GM21447 (cell line): ENCODE measurements at regions not wholly inside any gene's neighbourhood (a gene's known extent, or its start where the extent isn't known, plus 50 kb on each side); places are given as distances from the start of the nearest gene placed in this dataset.

Experiments used
- ATAC-seq: cut with Tn5 transposase; IDR thresholded peaks from one replicate; pipeline ENCODE4 v1.9.1; 2021; ENCODE audit not compliant: unreplicated experiment

DNA sequence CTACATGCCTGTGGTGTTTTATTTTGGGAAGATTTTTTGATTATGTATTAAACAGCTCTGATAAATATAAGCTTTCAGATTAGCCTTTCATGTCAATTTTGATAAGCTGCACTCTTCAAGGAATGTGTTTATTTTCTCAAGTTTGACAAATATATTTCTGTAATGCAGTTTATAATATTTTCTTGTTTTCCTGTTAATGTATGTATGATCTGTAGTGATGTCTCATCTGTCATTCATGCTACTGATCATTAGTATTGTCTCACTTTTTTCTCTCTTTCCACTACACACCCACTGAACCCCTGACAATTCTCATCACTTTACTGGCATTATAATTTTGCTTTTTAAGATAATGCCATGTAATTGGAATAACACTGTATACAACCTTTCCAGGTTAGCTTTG, 100.9 kb downstream of the TMEM18 start:
- ATAC-seq: no peak

DNA sequence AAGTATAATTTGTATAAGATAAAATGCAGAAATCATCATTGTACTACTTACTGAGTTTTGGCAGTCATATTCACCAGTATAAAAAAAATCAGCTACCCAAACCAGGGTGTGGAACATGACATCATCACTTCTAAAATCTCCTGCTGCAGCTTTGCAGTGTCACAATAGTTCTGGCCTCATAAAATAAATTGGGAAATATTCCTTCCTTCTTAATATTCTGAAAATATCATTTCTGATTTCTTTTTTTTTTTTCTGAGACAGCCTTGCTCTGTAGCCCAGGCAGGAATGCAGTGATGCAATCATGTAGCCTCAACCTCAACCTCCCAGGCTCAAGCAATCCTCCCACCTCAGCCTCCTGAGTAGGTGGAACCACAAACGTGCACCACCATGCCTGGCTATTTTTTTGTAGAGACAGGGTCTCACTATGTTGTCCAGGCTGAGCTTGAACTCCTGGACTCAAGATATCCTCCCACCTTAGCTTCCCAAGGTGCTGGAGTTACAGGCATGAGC, 101.4 kb downstream of the TMEM18 start:
- no peak for ATAC-seq

DNA sequence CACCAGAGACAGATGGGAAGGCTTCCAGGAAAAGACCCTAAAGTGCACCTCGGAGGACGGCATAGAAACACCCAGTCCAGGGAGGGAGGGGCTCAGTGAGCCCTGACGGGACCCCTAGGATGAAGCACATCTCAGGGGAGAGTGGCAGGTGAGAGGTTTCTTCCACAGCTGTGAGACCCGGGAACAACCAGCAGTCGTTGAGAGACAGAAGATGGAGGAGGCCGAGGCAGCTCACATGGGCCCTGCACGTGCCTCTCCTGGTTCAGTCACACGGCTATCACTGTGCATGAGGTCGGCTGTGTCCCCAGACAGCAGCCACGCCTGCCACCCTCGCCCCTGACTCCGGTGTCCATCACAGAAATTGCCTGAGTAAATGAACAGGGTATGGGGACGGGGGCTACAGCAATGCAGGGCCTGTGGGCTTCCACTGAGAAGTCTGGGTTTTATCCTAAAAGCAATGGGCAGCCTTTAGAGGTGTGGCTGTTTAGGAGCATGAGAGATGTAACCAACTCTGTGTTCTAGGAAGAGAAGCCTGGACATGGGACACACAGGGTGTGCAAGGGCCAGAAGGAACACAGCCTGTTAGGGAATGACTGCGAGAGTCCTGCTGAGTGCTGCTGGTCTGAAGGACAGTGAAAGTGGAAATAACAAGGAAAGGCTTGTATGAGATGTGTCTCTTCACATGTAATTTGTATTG, 102.0 kb downstream of the TMEM18 start:
- ATAC-seq: no peak

DNA sequence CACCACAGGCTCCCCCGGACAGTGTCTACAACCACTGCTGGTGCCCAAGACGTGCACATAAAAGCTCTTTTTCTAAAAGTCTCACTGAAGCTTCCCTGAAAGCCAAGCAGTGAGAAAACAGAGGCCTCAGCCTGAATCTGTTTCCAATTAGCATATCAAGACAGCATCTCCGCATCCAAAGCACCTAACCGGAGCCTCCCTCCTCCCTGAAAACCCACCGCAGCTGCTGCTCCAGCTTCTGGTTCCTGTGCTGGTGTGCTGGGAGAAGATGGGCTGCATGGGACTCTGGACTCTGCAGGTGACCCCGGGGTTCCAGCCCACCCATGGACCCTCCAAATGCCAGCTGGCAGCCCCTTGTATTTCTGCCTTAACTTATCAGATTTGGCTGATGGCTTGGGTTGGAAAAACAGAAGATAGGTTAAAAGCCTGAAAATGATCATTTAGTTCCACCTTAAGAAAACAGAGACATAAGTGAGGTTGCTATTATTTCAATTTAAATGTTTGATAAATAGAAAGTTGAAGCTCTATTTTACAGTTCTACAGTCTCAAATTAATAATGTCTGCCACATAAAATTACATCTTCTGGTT, 103.3 kb downstream of the TMEM18 start:
- ATAC-seq: no peak

DNA sequence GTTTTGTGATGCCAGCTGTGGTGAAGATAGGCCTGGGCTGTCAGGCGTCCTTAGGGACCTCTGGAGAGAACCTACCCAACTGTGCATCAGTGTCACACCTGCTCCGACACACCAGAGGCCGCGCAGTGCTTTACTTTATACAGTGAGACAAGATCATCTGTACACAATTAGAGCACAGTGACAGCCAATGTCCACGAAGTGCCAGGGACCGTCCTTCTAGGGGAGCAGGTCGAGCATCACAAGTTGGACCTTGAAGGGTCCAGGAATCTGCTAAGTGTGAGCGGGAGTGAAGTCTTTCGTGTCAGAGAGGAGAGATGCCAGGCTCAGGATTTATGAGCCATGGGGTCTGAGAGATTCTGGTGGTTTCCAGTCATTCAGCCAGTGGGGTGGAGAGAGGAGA, 104.2 kb downstream of the TMEM18 start:
- ATAC-seq: no peak

DNA sequence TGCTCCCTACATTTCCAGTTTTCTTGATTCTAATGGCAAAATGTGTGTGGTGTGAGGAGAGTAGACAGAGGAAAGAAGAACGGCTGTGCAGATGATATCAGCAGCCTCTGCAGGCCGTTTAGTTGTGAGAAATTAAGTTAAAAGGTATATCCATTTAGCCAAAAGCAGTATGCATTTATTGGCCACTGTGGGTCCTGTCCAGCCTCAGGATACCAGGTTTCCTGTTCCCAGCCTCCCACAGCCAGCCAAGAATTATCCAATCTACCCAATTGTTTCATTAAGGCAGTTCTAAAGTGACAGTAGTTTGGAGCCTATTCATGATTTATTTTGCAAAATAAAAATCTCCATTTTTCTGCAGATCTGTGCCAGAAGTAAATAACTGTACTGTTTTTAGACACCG, 107.5 kb downstream of the TMEM18 start:
- no peak for ATAC-seq

DNA sequence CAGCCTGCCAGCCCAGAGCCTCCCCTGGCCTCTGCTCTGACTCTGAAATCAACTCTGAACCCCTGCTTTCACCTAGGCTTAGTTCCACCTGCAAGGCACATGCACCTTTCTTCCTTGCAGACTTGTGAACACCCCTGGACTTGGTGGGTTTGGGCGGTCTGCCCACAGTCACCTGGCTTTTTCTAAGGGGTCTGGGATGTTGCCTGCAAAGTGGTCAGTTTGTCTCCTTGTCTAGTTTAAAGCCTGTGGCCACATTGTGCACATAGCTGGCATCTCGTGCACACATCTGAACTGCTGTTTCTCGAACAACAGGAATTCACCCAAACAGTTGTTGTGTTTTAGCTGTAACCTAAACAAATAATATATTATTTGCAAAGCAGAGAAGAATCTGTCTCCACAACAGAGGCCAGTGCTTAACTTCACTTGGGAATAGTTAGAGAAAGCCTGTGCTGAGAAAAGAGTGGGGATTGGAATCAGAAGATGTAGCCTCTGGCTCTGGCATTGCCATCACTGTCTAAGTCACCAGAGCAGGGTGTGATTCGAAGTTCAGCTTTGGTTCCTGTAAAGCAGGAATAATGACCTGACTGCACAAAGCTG, 108.5 kb downstream of the TMEM18 start:
- no peak for ATAC-seq

DNA sequence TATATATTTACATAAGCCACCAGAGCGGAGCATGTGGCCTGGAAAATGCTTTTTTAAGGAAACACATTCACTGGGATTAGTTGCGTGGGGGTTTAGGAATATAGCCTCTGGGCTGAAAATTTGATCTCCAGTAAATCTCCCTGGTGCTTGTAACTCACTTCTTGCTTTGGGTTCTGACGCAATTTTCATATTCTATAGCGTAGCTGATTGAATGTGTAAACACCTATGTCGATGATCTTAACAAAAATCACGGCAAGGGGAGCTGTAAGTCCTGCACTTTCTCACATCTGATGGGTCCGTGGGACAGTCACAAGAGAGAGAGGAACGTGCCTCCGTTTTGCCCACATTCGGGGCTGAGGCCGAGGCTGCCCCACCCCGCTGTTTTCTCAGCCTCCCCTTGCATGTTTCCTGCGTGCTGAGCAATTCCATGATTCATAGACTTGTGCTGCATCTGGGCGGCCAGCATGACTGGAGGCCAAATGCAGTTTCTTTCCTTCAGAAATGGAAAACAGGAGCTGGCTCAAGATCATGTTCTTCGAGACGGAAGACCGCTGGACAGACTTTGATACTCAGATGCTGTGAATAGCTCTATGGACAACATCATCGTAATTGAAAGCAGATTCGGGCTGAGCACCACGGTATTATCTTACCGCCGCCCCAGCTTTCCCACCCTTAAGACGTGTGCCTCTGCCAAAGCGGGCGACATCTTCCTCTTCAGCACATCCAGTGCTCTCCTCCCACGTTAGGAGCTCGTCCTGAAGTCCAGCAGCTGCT, 109.2 kb downstream of the TMEM18 start:
- ATAC-seq: no peak

DNA sequence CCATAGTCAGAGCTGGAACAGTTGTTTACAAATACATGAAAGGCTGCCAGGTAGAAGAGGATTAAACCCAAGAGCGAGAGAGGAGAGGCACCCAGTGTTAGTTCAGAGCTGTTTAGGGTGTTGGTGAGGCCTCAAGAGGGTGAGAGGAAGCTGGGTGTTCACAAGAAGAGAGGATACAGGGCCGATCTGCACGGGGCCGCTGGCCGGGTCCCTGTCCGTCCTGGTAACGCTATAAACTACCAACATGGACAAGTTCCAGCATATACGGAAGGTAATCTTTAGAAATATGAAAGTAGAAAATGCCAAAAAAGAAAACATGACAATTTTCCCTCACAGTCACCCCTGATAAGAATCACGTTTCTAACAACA, 109.7 kb downstream of the TMEM18 start:
- no peak for ATAC-seq

DNA sequence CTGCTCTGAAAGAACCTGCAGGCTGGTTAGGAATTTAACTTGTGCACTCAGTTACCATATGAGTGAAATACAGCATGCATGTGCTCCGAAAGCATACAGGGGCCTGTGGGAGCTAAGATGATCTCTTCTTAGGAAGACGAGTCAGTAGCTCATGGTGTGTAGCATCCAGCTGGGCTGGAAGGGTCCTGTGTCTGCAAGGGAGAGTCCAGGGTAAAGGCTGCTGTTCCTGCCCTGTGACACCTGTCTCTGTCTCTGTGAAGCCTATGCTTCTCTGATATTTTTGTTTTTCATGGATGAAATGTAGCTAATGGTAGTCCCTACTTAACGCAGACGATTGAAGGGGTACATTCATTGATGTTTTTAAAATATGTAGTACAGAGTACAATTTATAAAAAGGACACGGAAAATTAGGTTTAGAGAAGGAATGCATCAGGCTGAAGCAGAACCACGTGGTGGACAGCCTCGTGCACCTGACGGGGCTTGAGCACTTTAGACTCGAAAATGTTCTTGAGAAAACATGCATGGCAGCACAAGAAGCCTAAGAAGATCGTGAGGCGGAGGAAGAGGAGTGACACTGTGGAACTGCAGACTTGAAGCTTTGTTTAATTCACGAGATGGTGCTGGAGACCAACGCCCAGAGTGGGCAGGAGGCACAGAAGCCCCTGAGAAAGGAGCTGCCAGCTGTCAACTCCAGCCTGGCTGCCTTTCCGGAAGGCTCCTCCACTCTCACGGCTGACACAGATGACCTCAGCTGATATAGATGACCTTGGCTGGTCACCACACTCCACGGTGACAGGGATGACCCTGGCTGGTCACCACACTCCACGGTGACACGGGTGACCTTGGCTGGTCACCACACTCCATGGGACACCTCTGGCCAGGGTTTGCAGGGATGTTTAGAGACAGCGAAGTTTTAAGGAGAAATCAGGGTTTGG, 110.6 kb downstream of the TMEM18 start:
- no peak for ATAC-seq

DNA sequence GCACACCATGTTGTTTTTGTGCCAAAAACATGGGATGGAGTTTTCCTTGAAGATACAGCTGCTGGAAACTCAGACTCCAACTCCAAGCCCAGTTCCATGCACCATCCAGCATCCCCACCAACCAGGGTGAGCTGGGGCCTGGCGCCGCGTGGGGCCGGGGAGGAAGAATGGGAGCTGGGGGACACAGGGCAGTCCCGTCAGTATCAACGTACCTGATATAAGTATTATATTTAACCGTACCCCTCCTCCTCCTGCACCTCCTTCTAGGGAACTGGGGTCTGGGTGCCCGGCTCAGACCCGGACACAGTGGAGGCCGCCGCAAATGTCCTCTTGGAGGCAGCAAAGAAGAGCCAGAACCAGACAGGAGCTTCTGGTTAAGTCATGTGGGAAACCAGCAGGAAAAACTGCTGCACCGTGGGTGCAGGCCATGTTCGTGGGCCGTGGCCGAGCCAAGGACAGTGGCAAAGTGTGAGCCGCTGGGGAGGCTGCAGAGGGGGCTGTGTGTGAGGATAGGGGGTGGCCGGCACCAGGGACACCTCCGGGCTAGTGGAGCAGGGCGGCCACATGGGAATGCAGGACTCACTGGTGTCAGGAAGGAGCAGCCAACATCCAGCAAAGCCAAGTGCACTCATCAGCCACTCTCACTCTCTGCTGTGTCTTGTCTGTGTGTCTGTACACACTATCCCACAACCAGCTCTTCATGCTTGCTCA, 112.6 kb downstream of the TMEM18 start:
- ATAC-seq: no peak

DNA sequence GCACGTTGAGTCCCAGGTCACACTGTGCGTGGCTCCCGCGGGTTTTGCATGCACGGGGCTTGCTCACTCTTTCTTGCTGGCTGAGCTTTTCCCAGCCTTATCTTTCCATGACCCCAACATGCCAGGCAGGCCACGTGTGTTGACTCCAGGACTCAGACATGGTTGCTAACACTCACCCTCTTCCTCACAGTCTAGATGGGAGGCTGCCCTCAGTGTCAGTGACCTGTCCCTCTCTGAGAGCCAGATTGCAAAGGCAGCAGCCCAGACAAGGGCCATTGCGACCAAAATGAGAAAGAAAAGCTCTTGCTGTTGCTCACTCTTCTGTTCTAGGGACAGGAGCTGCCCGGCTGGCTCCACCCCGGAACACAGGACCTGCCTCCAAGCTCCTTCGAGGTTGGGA, 113.7 kb downstream of the TMEM18 start:
- no peak for ATAC-seq

DNA sequence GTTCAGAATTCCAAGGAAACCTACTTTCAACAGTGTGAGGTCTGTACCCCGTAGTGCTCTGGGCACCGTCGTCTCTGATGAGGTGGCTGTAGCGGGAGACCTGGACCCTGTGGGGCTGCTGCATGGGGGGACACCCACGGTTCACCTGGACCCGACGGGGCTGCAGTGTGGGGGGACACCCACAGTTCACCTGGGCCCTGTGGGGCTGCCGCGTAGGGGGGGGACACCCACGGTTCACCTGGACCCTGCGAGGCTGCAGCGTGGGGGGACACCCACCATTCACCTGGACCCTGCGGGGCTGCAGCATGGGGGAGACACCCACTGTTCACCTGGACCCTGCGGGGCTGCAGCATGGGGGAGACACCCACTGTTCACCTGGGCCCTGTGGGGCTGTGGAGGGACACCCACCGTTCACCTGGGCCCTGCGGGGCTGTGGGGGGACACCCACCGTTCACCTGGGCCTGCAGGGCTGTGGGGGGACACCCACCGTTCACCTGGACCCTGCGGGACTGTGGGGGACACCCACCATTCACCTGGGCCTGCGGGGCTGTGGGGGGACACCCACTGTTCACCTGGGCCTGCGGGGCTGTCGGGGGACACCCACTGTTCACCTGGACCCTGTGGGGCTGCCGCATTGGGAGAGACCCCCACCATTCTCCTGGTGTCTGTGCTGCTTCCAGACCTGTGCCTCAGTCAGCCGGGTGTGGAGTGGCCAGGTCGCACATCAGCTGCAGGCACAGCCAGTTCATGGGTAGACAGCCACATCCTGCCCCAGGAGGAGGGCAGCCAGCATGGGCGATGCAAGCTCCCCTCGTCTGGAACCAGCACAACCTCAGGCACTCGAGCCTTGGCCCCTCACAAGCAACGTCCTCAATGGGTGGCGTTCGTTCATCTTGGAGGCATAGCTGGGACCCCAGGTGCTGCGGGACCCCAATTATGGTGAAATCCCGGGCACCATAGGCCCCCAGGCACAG, 114.5 kb downstream of the TMEM18 start:
- ATAC-seq: no peak

DNA sequence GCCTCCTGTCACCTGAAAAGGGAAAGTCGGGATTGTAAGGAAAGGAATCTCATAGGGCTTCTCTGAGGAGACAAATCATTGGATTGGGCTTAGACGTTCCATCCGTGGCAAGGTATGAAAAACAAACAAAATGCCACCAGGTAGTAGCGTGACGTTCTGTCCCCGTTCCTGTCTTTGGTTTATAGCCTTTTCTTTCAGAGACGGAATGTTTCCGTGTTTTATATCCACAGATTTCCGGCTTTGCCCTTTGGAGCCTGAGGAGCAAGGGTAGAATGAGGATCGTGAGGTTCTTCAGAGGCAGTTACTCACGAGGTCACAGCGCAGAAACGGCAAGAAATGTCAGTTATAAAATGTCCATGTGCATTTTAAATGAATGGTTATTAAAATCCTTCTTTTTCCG, 118.3 kb downstream of the TMEM18 start:
- no peak for ATAC-seq

DNA sequence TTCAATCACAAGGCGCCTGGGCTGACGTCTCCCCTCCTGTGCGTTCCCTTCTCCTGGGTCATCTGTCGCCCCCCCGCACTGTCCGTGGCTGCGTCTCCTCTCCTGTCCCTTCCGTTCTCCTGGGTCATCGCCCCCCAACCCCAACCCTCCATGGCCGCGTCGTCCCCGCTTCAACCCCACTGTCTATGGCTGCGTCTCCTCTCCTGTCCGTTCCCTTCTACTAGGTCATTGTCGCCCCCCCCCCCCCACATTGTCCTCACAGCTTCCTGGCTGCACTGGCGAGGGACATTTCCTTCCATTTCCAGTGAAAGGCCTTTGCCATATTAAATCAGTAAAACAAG, 118.9 kb downstream of the TMEM18 start:
- ATAC-seq: no peak

DNA sequence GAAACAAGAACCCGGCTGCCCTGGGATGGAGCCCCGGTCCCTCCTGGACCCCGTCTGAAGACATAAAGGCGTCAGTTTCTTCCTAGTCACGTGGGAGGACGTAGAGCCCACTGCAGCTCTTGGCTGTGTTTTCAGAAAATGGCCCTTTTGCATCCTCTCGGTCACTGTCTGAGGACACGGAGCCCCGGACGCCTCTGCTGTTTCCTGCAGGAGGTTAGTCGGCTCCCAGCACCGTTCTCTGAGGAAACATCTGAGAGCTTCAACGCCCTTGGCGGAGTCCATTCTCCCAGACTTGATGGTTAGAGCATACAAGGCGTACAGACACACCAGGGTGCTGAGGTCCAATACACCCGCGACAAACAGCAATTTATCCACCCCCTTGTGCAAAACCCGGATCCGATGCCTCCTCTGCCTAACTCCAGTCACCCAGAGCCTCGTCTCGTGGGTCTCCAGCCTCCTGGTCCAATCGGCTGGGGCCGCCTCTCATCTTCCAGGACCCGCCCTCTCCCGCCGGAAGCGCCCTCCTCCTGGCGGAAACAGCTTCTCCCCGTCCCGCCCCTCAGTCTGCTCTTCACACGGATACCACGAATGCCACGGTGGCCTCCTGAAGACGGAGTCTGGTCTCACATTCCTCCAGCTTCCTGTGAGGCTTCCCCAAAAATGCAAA, 119.4 kb downstream of the TMEM18 start:
- ATAC-seq: no peak

DNA sequence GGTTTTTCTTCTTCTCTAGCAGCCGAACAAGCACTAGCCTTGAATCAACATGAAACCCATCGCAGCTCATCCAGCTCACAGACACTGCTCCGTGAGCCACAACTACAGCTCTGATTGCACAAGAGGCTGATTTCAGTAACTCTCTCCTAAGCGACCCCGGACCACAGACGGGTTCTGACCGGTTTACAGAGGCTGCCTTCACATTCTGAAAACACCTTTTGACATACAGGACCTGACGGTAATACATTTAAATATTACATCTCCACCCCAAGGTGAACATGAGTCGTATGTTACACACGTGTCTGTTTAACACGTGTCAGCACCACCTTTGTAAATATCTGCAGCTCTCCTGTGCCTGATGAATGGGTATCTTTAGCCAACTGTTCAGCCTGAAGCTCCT, 120.7 kb downstream of the TMEM18 start:
- no peak for ATAC-seq

DNA sequence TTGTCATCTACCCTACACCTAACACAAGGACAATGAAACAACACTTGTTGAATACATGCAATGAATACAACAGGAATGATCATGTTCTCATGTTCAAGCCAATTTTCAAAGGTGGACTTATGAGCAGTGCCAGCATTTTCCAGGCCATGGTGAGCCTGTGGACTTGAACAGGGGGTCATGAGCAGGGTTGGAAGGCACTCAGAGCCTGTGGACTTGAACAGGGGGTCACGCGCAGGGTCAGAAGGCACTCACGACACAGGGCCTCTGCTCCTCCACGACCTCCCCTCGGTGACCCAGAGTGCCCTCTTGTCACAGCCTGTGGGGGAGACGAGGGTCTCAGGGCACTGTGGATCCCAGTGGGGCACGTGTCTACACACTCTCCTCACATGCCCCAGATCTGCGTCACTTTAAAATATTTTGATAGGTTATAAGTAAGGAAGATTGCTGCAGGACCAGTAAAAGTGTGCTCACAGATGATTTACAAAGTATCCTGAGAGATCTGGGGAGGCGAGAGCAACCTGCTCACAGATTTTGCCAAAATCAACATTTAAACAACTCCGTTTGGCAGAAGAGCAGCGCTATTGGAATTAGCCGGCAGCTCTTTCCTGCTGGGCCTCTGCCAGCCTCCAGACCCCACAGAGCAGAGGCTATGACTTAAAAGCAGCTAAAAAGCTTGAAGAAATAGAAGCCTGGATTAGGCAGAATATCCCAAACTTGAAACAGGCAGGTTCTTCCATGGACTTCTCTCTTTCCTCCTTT, 121.9 kb downstream of the TMEM18 start:
- ATAC-seq: no peak
